BLaER1 (cell line): ENCODE measurements at regions not wholly inside any gene's neighbourhood (a gene's known extent, or its start where the extent isn't known, plus 50 kb on each side); places are given as distances from the start of the nearest gene placed in this dataset.
A peak's percentile ranks its signal among the peaks of the same experiment; 100 is the strongest.

Experiments
- H3K27ac ChIP-seq: shearing (Covaris generic); formaldehyde crosslinking; 2 replicates; pipeline ENCODE4 v1.8.1; 2022
- H3K27me3 ChIP-seq: shearing (Covaris generic); formaldehyde crosslinking; 2 replicates; pipeline ENCODE4 v1.8.1; 2022
- H3K36me3 ChIP-seq: shearing (Covaris generic); formaldehyde crosslinking; 2 replicates; pipeline ENCODE4 v1.8.1; 2022
- H3K4me1 ChIP-seq: shearing (Covaris generic); formaldehyde crosslinking; 2 replicates; pipeline ENCODE4 v1.8.1; 2022
- H3K4me2 ChIP-seq: shearing (Covaris generic); formaldehyde crosslinking; 2 replicates; pipeline ENCODE4 v1.8.1; 2022
- H3K4me3 ChIP-seq: shearing (Covaris generic); formaldehyde crosslinking; 2 replicates; pipeline ENCODE4 v1.8.1; 2022
- H3K9ac ChIP-seq: shearing (Covaris generic); formaldehyde crosslinking; 2 replicates; pipeline ENCODE4 v1.8.1; 2022
- H3K9me3 ChIP-seq: shearing (Covaris generic); formaldehyde crosslinking; 2 replicates; pipeline ENCODE4 v1.8.1; 2022
- H4K20me1 ChIP-seq: shearing (Covaris generic); formaldehyde crosslinking; 2 replicates; pipeline ENCODE4 v1.8.1; 2022
- Cebpa-rat ChIP-seq: shearing (Covaris generic); IDR thresholded peaks from 2 replicates; pipeline ENCODE4 v1.8.1; 2022

- H3K27ac ChIP-seq = no peak overlapping the region
- H4K20me1 ChIP-seq = no peaks in the 10 kb centered on the region
These were observed 380.7 kb upstream of the GALNTL6 start for GRCh38 chr4:171432536-171432935.

GRCh38 chr4:171430495-171430894, 382.7 kb upstream of the GALNTL6 start:
- Histone ChIP-seq H3K27me3 (no peaks in the 10 kb centered on the region), H3K9ac (no peak overlapping the region), H4K20me1 (no peaks in the 10 kb centered on the region), H3K27ac (no peak overlapping the region), H3K4me3 (no peak overlapping the region), H3K36me3 (no peaks in the 10 kb centered on the region), H3K4me1 (no peaks in the 10 kb centered on the region), H3K9me3 (no peaks in the 10 kb centered on the region), H3K4me2 (no peak overlapping the region)
- TF ChIP-seq Cebpa-rat = no peak

More at GRCh38 chr4:171432536-171432935, 380.7 kb upstream of the GALNTL6 start:
- Histone ChIP-seq H3K9me3 (no peaks in the 10 kb centered on the region), H3K27me3 (no peaks in the 10 kb centered on the region), H3K4me3 (no peak overlapping the region), H3K9ac (no peak overlapping the region), H3K36me3 (no peaks in the 10 kb centered on the region), H3K4me1 (no peaks in the 10 kb centered on the region), H3K4me2 (no peak overlapping the region)
- no peak for TF ChIP-seq Cebpa-rat

GRCh38 chr4:171397175-171397574, 416.0 kb upstream of the GALNTL6 start:
- Histone ChIP-seq H3K4me1 (no peaks in the 10 kb centered on the region), H4K20me1 (no peaks in the 10 kb centered on the region), H3K27me3 (no peaks in the 10 kb centered on the region), H3K9ac (no peak overlapping the region), H3K9me3 (peaks cover 14% of the 10 kb centered on the region), H3K4me2 (no peak overlapping the region), H3K36me3 (no peaks in the 10 kb centered on the region), H3K4me3 (no peak overlapping the region), H3K27ac (no peak overlapping the region)
- TF ChIP-seq Cebpa-rat = no peak

GRCh38 chr4:171390626-171391025, 422.6 kb upstream of the GALNTL6 start:
- Histone ChIP-seq H3K27me3 (no peaks in the 10 kb centered on the region), H3K4me3 (no peak overlapping the region), H4K20me1 (no peaks in the 10 kb centered on the region), H3K4me1 (no peaks in the 10 kb centered on the region), H3K9ac (no peak overlapping the region), H3K9me3 (peaks cover 9% of the 10 kb centered on the region), H3K36me3 (no peaks in the 10 kb centered on the region), H3K27ac (no peak overlapping the region), H3K4me2 (no peak overlapping the region)
- TF ChIP-seq Cebpa-rat = no peak

- Histone ChIP-seq H3K27me3 (no peaks in the 10 kb centered on the region), H3K4me3 (no peak overlapping the region), H3K9me3 (no peaks in the 10 kb centered on the region), H3K4me2 (no peak overlapping the region), H3K36me3 (no peaks in the 10 kb centered on the region), H3K27ac (no peak overlapping the region), H4K20me1 (no peaks in the 10 kb centered on the region), H3K9ac (no peak overlapping the region), H3K4me1 (no peaks in the 10 kb centered on the region)
- TF ChIP-seq Cebpa-rat = no peak
These were observed 434.9 kb upstream of the GALNTL6 start for GRCh38 chr4:171378323-171378722.

GRCh38 chr4:171376724-171377123, 436.5 kb upstream of the GALNTL6 start:
- Histone ChIP-seq H4K20me1 (no peaks in the 10 kb centered on the region), H3K4me2 (no peak overlapping the region), H3K27me3 (no peaks in the 10 kb centered on the region), H3K9me3 (no peaks in the 10 kb centered on the region), H3K4me1 (no peaks in the 10 kb centered on the region), H3K36me3 (no peaks in the 10 kb centered on the region), H3K27ac (no peak overlapping the region), H3K4me3 (no peak overlapping the region), H3K9ac (no peak overlapping the region)
- TF ChIP-seq Cebpa-rat = no peak

GRCh38 chr4:171353535-171353934, 459.7 kb upstream of the GALNTL6 start:
- Histone ChIP-seq H3K9ac (no peak overlapping the region), H3K36me3 (no peaks in the 10 kb centered on the region), H3K4me3 (no peak overlapping the region), H3K9me3 (no peaks in the 10 kb centered on the region), H4K20me1 (no peaks in the 10 kb centered on the region), H3K4me2 (no peak overlapping the region), H3K27ac (no peak overlapping the region), H3K4me1 (no peaks in the 10 kb centered on the region), H3K27me3 (no peaks in the 10 kb centered on the region)
- TF ChIP-seq Cebpa-rat = no peak

GRCh38 chr4:171348090-171348489, 465.1 kb upstream of the GALNTL6 start:
- Histone ChIP-seq H3K27me3 (no peaks in the 10 kb centered on the region), H3K36me3 (no peaks in the 10 kb centered on the region), H3K4me3 (no peak overlapping the region), H3K9me3 (no peaks in the 10 kb centered on the region), H3K27ac (no peak overlapping the region), H4K20me1 (no peaks in the 10 kb centered on the region), H3K4me2 (no peak overlapping the region), H3K9ac (no peak overlapping the region), H3K4me1 (no peaks in the 10 kb centered on the region)
- no peak for TF ChIP-seq Cebpa-rat

GRCh38 chr4:171342646-171343045, 470.6 kb upstream of the GALNTL6 start:
- Histone ChIP-seq H3K36me3 (no peaks in the 10 kb centered on the region), H3K27ac (no peak overlapping the region), H3K4me2 (no peak overlapping the region; the same call in 1 of the 2 replicates), H4K20me1 (no peaks in the 10 kb centered on the region), H3K4me3 (no peak overlapping the region), H3K4me1 (no peaks in the 10 kb centered on the region; the same call in 1 of the 2 replicates), H3K9ac (no peak overlapping the region), H3K9me3 (no peaks in the 10 kb centered on the region), H3K27me3 (no peaks in the 10 kb centered on the region)
- no peak for TF ChIP-seq Cebpa-rat

- no peaks in the 10 kb centered on the region for H3K9me3 ChIP-seq
- no peak for TF ChIP-seq Cebpa-rat
- no peaks in the 10 kb centered on the region for H3K36me3 ChIP-seq
- peaks cover 2% of the 10 kb centered on the region for H3K4me1 ChIP-seq
- H3K4me3 ChIP-seq = no peak overlapping the region
- no peak overlapping the region for H3K9ac ChIP-seq
- H3K4me2 ChIP-seq = no peak overlapping the region
- H4K20me1 ChIP-seq = no peaks in the 10 kb centered on the region
- H3K27ac ChIP-seq = no peak overlapping the region
- no peaks in the 10 kb centered on the region for H3K27me3 ChIP-seq
These were observed 472.9 kb upstream of the GALNTL6 start for GRCh38 chr4:171340258-171340657.

GRCh38 chr4:171334549-171334948, 478.7 kb upstream of the GALNTL6 start:
- H4K20me1 ChIP-seq = no peaks in the 10 kb centered on the region
- H3K4me3 ChIP-seq = no peak overlapping the region
- no peak overlapping the region for H3K27ac ChIP-seq

More at GRCh38 chr4:171334549-171334948, 478.7 kb upstream of the GALNTL6 start:
- no peaks in the 10 kb centered on the region for H3K27me3 ChIP-seq
- H3K36me3 ChIP-seq = no peaks in the 10 kb centered on the region
- no peak for TF ChIP-seq Cebpa-rat
- H3K9ac ChIP-seq = no peak overlapping the region
- peaks cover 16% of the 10 kb centered on the region for H3K4me1 ChIP-seq
- H3K4me2 ChIP-seq = peak overlapping the region; percentile 37; the same call in 1 of the 2 replicates
- peaks cover 46% of the 10 kb centered on the region for H3K9me3 ChIP-seq
